Endothelial cell of umbilical vein (primary cell): ENCODE measurements at regions not wholly inside any gene's neighbourhood (a gene's known extent, or its start where the extent isn't known, plus 50 kb on each side); places are given as distances from the start of the nearest gene placed in this dataset.
"Not testable (repeated sequence)": the region's sequence is repeated elsewhere in the genome, so short reads cannot be mapped to it uniquely, and the experiment has no call there.

Experiments
- CTCF ChIP-seq, 2 donors: IDR thresholded peaks; 1 replicate in 1 of 2; 2 replicates in 1 of 2; pipeline ENCODE4 v1.5.1; 2011; ENCODE audit warnings: low read length in 2 of 2, mild to moderate bottlenecking in 2 of 2, moderate library complexity in 2 of 2, control low read depth in 1 of 2, inconsistent platforms in 1 of 2, low read depth in 1 of 2; ENCODE audit not compliant: insufficient read depth in 1 of 2; ENCODE audit errors: extremely low read depth in 1 of 2
- EZH2 ChIP-seq: IDR thresholded peaks from 2 replicates; pipeline ENCODE4 v1.6.1; 2012; ENCODE audit warnings: borderline replicate concordance, low read depth, mild to moderate bottlenecking, moderate library complexity, low read length, inconsistent platforms; ENCODE audit not compliant: severe bottlenecking
- GATA2 ChIP-seq: IDR thresholded peaks from 2 replicates; pipeline ENCODE4 v1.7.0; 2011; ENCODE audit warnings: low read depth, mild to moderate bottlenecking, moderate library complexity, mixed read lengths, low read length; ENCODE audit not compliant: insufficient read length, insufficient read depth
- POLR2A ChIP-seq: IDR thresholded peaks from 2 replicates; pipeline ENCODE4 v1.6.1; 2012; ENCODE audit warnings: low read depth, mild to moderate bottlenecking, control low read depth, low read length

- not testable (repeated sequence) for TF ChIP-seq EZH2; CTCF (IDR thresholded peaks at IDR 0.05; ENCODE audit: extremely low read depth in 1 of 2, insufficient read depth in 1 of 2, low read depth in 1 of 2, low read length in 2 of 2); POLR2A; GATA2
These were observed 192.8 kb downstream of the AKAIN1 start for GRCh38 chr18:5004031-5004820.
